GM18909 (cell line): ENCODE measurements at regions not wholly inside any gene's neighbourhood (a gene's known extent, or its start where the extent isn't known, plus 50 kb on each side); places are given as distances from the start of the nearest gene placed in this dataset.

Experiments used
- ATAC-seq: cut with Tn5 transposase; IDR thresholded peaks from one replicate; pipeline ENCODE4 v1.9.1; 2021; ENCODE audit warnings: mild to moderate bottlenecking; ENCODE audit not compliant: unreplicated experiment, poor library complexity

DNA sequence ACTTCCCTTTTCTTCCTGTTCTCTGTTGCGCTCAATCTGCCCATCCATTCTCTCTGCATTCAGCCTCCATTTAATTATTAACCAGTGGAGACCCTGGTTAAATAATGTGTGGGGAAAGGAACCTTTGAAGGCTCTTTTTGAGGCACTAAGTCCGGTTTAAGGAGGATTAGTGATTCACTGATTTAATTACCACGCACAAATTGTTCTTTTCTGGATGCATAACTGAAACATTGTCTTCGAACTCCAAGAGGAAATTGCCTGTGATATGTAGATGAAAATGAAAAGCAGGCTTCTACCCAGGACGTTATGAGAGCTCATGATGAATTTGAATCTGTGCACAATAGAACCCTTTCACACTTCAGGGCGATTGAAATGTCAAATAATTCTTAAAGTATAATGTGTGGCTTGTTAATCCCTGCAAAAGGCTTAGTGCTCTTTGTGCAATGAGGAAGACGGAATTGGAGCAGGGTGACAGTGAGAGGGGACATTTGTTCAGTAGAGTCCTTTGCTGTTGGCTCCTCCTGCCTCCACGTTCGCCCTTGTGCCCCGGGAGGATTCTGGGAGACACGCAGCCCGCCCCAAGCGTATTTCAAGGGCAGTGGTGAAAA, 51.1 kb upstream of the ZNF236 start:
- no peak for ATAC-seq

DNA sequence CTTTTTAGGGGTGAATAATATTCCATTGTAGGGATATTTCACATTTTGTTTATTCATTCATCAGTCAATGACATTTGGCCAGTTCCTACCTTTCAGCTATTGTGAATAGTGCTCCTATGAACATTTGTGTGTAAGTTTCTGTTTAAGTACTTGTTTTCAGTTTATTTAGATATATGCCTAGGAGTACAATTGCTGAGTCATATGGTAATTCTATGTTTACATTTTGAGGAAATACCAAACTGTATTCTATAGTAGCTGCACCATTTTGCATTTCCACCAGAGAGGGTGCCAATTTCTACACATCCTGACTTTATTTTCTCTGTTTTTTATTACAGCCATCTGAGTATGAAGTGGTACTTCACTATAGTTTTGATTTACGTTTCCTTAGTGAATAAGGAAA, 54.4 kb upstream of the ZNF236 start:
- no peak for ATAC-seq

DNA sequence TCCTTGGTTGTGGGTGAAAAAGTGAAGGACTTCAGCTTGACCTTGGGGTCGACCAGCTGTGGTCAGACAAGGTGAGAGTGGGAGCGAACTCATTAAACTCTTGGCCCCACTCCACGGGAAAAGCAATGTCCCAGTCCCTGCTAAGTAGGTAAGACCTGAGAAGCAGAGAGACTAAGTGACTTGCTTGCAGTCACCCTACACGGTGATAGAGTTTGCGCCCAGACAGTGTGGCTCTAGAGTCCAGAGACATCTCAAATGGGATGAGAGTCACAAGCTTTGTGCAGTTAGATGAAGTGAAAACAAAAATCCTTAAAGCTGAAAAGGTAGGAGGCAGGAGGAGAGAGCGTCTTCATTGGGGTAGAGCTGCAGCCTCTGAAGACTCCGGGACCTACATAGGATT, 55.9 kb upstream of the ZNF236 start:
- no peak for ATAC-seq

DNA sequence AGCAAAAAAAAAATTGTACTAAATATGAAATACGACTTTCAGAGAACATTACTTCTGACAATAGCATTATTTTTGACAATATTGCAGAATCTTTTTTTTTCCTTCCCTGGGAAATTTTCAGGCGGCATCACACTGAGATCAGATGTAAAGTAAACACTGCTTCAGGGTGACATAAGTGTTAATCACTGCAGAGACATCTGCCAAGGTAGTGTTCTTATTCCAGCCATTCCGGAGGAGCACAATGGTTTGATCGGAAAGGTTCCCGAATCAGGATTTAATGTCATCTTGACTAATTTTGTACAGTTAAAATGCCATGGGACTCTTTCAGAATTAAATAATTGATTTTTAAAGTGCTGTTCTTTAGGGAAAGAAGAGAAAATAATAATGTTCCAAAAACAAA, 56.7 kb upstream of the ZNF236 start:
- no peak for ATAC-seq

DNA sequence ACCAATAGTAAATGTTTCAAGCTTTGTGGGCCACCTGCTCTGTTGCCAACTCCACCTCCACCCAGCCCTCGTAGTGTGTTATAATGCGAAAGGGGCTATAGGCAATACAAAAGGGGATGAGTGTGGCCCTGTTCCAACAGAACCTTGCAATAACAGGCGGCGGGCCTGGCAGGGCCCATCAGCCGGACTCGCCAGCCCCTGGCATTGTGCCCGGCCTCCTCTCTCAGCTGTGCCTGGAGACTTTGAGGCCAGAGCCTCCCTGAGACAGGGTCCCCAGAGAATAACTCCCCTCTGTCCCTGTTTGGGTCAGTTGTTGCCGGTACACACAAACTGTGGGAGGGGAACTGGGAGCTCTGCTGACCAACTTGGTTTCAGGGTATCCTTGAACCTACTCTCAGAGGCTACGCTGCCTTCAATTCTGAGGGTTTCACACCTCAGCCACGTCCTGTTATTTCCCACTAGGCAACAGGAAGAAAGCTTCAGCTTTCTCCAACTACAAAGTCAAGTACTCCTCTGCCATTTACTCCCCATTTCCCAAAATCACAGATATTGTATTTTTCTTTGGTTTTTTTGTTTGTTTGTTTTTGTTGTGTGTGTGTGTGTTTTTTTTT, 58.0 kb upstream of the ZNF236 start:
- ATAC-seq = no peak

DNA sequence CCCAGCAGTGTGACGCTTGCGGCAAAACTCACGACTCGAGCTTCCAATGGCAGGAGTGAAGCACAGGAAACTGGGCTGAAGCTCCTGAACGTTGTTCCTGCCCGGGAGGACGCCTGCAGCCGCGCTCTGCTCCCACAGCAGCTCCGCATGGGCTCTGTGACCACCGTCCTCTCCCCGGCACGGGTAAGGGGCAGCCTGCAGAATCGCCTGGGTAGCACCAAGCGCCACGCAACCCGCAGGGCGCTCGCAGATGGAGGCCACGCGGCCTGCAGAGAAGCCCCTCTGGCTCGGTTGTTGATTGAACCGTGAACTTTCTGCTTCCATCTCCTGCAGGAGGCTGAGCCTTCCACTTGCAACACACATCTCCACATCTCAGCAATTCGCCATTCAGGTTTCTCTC, 63.3 kb upstream of the ZNF236 start:
- ATAC-seq = no peak

DNA sequence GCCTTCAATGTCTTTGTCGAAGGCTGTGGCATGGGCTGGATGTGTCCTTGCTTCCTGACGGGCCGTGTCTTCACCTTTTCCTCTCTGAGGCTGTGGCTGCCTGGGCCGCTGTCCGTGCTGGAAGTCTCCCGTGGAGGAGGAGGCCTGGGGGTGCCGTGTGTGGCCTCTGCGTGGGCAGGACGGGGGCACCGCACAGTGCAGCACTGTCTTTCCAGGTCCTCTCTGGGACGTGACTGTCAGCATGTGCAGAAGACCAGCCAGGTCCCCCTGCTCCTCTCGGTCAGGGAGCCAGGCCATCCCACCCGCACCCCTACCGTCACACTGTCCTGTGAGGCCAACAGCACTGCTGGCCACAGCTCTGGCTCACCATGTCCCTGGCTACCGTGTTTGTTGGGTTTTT, 64.4 kb upstream of the ZNF236 start:
- no peak for ATAC-seq

DNA sequence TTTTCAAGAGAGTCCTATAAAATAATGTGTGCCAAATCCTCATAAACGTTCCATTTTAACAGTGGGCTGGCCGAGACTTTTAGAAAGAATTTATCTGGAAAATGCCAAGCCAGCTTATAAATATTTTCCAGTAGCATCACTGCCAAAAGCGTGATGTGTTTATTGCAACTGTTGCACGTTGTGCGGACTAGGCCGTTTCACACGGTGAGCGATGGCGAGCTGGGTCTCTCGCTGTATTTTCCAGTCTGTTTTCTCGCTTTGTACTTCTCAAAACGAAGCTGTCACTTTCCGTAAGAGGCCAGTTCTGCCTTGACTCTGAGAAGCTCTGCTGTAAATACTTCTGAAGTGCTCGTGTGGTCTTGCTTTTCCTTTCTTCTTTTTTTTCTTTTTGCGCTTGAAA, 65.0 kb upstream of the ZNF236 start:
- ATAC-seq = no peak

DNA sequence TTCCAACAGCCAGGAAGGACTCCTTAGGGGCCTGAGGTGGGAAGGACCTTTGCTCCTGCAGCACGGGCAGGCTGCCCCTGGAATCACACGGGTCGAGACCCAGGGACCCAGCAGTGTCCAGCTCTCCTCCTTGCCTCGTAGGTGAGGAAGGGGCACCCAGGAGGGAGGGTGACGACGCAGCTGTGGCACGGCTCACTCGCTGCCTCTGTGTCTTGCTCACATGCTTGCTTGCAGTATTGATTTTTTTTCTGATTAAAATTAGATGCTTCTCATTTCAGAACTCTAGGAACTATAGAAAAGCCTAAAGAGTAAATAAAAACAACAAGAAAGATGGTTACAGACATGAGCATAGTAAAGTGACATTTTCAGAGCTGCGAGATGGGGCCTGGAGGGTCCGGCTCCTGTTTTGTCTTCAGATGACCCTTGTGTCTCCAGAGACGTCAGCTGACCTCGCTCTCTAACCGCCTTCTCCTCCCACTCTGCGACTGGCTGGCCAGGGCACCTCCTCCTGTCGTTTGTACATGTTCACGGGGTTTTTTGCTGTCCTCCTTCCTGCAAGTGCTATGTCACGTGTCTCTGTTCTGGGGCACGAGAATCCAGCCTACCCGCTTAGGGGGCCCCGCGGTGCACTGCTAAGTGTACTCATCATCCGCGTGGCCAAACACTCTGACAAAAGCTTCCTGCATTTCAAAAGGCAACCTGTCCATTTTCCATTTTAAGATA, 65.7 kb upstream of the ZNF236 start:
- ATAC-seq = no peak

DNA sequence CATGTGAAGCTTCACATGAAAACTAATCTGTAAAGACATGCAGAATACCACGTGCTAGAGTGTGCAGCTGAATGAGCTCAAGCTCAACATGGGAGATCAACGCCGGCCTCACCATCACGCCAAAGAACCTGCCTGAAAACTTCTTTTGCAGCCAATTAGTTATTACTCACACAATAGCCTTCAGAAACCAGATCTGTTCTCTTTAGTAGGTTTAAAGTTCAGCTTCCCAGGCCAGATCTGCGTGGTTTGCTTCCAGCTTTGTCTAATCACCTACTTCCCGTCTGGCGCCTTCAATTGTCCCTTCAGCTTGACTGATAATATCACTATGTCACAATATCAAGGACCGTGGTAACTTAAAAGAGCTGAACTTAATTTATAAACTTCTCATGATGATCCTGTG, 68.0 kb upstream of the ZNF236 start:
- ATAC-seq = no peak

DNA sequence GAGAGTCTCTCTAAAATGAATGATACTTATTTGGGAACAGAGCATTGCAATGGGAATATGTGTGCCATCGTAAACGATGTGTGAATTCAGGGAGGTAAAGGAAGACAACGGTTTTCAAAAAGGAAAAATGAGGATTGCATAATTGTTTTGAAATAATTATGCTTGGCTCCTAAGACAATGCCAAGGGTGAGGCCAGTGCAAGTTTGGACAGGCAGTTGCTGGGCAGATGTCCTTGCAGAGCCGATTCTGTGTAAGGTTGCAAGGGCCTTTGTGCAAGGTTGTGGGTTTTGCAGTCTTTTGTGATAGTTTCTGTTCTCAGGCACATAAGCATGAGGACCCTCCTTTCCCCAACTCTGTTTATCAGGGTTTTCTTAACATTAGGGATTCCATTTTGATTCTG, 70.0 kb upstream of the ZNF236 start:
- no peak for ATAC-seq

DNA sequence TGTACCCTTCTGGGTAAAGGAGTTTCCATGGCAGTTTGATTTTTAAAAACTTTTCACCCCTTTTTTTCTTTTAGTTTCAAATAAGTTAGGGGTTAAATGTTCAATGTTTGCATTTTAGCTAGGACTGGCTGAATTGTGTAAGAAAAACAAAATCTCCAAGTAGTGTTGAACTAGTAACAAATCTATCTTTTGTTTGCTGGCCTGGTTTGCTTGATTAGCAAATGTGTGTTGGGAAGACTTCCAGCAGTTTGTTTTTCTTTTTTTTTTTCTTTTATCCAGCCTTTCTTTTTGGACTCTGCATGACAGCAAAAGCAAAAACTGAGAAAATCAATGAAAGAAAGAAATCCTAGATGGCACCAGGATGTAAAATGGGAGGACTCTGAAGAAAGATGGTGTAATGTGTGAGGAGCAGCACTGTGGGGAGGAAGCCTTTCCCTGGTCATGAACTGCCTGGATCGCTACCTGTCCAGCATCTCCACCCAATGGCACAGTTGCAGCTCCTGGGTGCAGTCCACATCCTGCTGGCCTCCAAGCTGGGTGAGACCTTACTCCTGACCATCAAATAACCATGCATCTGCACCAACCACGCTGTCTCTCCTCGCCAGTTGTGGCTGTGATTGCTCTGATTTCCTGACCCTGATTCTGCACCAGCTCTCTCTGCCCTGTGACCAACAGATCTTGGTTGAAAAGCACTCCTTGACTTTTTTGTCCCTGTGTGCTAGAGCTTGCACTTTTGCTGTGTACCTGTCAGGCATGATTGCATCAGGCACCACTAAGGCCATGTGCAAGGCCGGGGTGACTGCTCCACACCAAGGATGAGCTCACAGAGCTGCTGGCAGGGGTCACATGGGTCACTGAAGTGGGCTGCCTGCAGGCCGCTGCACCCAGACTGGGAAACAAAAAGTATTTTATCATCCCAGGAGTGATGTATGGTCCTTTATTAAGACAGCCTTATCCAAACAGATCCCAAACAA, 71.2 kb upstream of the ZNF236 start:
- no peak for ATAC-seq

DNA sequence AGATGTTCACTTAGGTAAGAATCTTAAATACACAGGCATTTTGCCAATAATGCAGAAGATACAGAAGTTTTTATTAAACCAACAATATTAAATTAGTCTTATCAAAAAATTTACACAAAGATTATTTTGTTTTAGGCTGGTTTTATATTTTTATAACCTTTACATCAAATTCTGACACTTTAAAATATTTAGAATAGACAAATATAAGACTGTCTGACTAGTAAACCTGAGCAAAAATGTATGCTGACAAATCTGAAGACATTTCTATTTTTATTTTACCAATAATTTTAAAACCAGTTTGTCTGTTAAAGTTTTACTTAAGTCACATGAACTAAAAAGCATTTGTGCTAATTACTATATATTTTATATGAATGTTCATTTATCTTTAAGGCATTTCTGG, 72.1 kb upstream of the ZNF236 start:
- ATAC-seq = no peak

DNA sequence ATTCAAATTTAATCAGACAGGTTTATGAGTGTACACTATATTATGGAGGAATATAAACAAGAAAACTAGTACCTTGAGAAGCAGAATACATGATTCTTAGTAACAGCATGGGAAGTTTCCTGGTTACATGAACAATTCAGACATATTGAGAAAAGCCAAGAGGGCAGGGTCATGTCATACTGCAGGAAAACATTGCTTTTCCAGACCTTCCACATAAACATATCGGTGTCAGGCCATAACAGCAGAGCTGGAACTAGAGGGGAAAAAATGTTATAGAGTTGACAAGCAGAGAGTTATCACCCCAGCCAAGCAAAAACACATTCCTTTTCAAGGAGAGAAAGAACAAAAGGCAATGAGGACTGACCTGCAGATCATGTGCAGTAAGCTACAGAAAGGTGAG, 74.7 kb upstream of the ZNF236 start:
- ATAC-seq = no peak

DNA sequence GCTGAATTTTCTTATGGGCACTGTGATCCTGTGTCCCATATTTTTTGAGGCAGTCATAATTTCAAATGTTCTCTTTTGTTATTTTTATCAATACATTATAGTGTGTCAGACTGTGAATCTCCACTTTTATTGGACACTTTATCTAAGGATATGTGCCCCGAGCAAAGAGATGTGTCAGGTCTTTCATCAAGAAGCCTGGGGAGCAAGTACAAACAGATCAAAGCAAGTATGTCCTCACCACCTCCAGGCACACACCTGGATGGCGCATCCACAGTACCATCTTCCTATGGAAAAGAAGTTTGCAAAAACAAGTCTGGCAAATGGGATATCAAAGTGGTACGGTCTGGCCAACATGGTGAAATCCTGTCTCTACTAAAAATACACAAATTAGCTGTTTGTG, 81.0 kb upstream of the ZNF236 start:
- ATAC-seq = no peak

DNA sequence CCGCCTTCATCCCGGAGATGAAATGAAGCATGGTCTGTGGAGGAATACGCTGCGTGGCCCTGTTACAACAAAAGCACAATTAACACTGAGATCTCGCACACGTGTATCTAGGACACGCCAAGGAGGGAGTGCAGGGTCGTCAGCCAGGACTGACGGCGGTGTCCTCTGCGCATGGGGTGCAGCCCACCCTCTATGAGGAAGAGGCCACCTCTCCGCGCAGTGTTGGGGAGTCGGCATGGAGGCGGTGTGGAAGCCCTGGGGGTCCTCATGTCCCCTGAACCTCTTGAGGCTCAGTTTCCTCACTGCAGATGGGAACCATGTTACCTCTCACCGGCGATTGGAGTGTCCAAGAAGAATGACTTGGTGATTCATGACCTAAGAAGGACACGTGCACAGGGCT, 86.0 kb upstream of the ZNF236 start:
- ATAC-seq = no peak

DNA sequence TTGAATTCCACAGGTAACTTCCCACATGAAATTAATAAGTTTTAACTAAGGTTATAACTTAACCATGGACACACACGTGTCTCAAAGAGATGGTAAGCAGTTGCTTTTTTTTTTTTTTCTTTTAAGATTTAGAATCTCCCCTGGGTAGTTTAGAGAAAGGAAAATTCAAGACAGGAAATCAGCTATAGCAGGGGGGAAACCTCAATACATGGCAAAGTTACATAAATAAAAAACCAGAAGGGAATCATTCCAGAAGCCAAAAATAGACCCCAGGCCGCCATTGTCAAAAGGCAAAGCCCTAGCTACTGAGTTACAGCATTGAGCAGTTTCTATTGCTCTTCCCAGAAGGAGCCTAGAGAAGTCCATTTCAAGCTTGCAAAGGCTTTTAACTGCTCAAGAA, 91.5 kb upstream of the ZNF236 start:
- no peak for ATAC-seq

DNA sequence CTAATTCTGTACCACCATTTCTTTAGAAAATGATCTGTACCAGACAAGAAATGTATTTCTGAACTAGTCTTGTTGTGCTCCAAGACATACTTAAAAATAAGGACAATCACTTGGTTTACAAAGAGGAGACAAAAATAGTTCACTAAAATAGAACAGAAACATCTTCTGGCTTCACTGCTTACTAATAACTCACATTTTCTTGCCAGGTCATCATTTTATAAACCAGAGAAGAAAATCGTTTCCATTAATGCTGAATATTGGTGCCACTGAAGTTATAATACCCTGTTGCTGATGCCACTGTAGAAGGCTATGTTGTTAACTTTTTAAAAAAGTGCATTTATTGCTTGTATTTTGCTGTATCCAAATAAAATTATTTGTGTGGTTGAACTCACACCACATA, 94.8 kb upstream of the ZNF236 start:
- ATAC-seq = no peak

DNA sequence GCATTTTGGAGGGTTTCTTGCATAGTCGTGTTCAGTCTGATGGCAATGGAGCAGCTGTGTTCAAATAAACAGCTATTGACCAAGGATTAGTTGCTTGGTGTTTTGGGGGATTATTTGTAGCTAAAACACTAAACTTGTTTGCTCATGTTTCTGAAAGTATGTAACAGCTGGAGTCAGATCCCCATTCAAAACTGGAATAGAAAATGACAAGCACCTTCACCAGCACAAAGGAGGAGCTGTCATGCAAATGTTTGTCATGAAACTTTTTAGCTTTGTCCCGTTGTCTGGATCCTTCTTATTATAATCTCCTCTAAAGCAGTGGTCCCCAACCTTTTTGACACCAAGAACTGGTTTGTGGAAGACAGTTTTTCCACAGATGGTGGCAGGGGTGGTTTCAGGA, 96.9 kb upstream of the ZNF236 start:
- ATAC-seq = no peak

DNA sequence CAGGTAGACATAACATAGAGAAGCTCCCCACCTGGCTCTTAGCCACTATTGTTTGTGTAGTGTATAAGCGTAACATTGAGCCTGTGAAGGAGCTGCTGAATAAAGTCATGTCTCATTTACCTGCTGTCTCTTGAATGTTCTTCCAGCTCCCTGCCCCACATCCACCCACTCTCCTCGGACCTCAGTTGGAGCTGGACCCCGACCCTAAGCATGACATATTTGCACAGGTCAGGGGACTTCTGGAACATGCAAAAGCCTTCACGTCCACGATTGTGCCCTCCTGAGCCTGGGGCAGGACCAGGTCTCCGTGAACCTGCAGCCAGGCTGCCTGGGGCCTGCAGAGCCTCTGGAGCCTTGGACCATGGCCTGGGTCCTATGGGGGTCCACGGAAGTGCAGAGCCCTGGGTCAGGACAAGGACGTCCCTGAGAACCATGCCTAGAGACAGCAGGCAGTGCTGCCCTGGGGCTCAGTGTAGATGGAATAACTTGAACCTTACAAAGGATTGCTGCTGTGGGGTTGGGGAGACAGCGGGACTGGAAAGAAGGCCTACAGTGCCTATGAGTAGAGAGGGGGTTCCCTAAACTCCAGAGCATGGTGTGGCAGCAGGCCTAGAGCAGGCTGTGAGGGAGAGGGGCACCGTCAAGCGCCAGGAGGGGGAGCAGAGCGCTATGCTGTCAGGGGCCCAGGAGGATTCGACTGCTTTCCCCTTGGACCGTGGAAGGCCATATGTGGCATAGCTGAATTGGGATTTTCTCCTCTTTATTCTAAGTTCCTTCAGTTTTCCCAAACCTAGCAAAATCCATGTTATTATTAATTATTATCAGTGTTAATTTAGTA, 99.9 kb upstream of the ZNF236 start:
- ATAC-seq = no peak
